GM23338 (cell line): ENCODE measurements at regions not wholly inside any gene's neighbourhood (a gene's known extent, or its start where the extent isn't known, plus 50 kb on each side); places are given as distances from the start of the nearest gene placed in this dataset.

Experiments used
- CREB1 ChIP-seq: fragments of 250-450 bp; sonication (Bioruptor Pico); IDR thresholded peaks from 2 replicates; pipeline ENCODE4 v1.5.0; 2020; ENCODE audit warnings: low read depth, mild to moderate bottlenecking, moderate library complexity
- EZH2 ChIP-seq: fragments of 200-600 bp; sonication (generic); IDR thresholded peaks from one replicate; pipeline ENCODE4 v1.8.0; 2017; ENCODE audit warnings: antibody characterized with exemption, mild to moderate bottlenecking, low read depth; ENCODE audit not compliant: unreplicated experiment
- EZH2phosphoT487 ChIP-seq: fragments of 200-600 bp; sonication (generic); IDR thresholded peaks from one replicate; pipeline ENCODE4 v1.8.1; 2018; ENCODE audit warnings: antibody characterized with exemption; ENCODE audit not compliant: unreplicated experiment
- POLR2AphosphoS5 ChIP-seq: IDR thresholded peaks from 2 replicates; pipeline ENCODE4 v1.6.1; 2016; ENCODE audit warnings: antibody characterized with exemption, low read depth
- TF ChIP-seq, protein P1 (sequence below), 2 experiments: fragments of 200-600 bp in 1 of 2; sonication (generic) in 1 of 2; conservative IDR thresholded peaks; 2 replicates each; pipeline versions ENCODE4 v1.5.1 to v1.6.1; 2016 to 2017; ENCODE audit warnings: antibody characterized with exemption in 2 of 2, low read depth in 2 of 2, mild to moderate bottlenecking in 2 of 2, moderate library complexity in 1 of 2

DNA sequence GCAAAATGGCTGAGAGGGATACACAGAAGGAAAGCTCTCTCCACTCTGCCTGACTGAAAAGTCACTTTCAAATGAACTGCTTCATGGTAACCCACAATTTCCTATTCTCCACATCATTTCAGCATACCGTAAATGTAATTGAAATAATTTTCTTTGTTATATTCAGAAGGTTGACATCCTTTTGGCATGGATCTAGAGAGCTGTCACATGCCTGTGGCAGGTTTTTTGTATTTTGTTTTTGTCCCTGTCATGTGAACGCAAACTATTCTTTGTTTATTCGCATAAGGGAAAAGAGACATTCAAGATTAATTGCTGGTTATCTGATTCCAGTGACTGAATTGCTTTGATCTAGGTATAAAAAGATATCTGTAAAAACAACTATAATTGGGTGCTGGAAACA, 1808.1 kb downstream of the NCAM2 start:
- TF ChIP-seq, protein P1, sequence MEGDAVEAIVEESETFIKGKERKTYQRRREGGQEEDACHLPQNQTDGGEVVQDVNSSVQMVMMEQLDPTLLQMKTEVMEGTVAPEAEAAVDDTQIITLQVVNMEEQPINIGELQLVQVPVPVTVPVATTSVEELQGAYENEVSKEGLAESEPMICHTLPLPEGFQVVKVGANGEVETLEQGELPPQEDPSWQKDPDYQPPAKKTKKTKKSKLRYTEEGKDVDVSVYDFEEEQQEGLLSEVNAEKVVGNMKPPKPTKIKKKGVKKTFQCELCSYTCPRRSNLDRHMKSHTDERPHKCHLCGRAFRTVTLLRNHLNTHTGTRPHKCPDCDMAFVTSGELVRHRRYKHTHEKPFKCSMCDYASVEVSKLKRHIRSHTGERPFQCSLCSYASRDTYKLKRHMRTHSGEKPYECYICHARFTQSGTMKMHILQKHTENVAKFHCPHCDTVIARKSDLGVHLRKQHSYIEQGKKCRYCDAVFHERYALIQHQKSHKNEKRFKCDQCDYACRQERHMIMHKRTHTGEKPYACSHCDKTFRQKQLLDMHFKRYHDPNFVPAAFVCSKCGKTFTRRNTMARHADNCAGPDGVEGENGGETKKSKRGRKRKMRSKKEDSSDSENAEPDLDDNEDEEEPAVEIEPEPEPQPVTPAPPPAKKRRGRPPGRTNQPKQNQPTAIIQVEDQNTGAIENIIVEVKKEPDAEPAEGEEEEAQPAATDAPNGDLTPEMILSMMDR (conservative IDR thresholded peaks at IDR 0.05; ENCODE audit: low read depth in 2 of 2), result no peak
- TF ChIP-seq EZH2 (no peak), POLR2AphosphoS5 (no peak), CREB1 (CRISPR knock-in tag) (no peak), EZH2phosphoT487 (no peak)
